Heart left ventricle (tissue), 16 donors: ENCODE measurements at regions not wholly inside any gene's neighbourhood (a gene's known extent, or its start where the extent isn't known, plus 50 kb on each side); places are given as distances from the start of the nearest gene placed in this dataset.

ENCODE experiments used
- ATAC-seq, 4 donors: fragments of 200-7000 bp; cut with Tn5 transposase; one replicate each; pipeline ENCODE4 v1.9.1; 2020 to 2022; ENCODE audit warnings: moderate library complexity in 4 of 4, mild to moderate bottlenecking in 3 of 4, moderate number of reproducible peaks in 1 of 4
- DNase-seq, 5 donors: peaks; one replicate each; pipeline ENCODE4 v3.0.0-alpha.2; 2020
- H3K27ac ChIP-seq, 12 donors: fragments of 200-600 bp; sonication (generic) in 4 of 12; one replicate each; pipeline versions ENCODE4 v1.5.0 to v1.8.0; 2016 to 2022; ENCODE audit warnings: mild to moderate bottlenecking in 2 of 12
- H3K27me3 ChIP-seq, 9 donors: fragments of 200-600 bp; sonication (generic) in 2 of 9; one replicate each; pipeline versions ENCODE4 v1.5.1 to v1.8.0; 2016 to 2022; ENCODE audit warnings: mild to moderate bottlenecking in 3 of 9
- H3K36me3 ChIP-seq, 9 donors: fragments of 200-600 bp; sonication (generic) in 2 of 9; one replicate each; pipeline versions ENCODE4 v1.5.0 to v1.8.0; 2018 to 2022; ENCODE audit warnings: mild to moderate bottlenecking in 2 of 9
- H3K4me1 ChIP-seq, 12 donors: fragments of 200-600 bp; sonication (generic) in 4 of 12; one replicate each; pipeline versions ENCODE4 v1.5.0 to v1.8.0; 2016 to 2022; ENCODE audit warnings: mild to moderate bottlenecking in 3 of 12
- H3K4me3 ChIP-seq, 12 donors: fragments of 200-600 bp; sonication (generic) in 4 of 12; one replicate each; pipeline versions ENCODE4 v1.5.0 to v1.8.0; 2017 to 2022; ENCODE audit warnings: mild to moderate bottlenecking in 9 of 12, moderate library complexity in 4 of 12
- H3K9me3 ChIP-seq, 12 donors: fragments of 200-600 bp; sonication (generic) in 4 of 12; one replicate each; pipeline versions ENCODE4 v1.5.0 to v1.8.0; 2016 to 2022; ENCODE audit warnings: mild to moderate bottlenecking in 1 of 12
- CTCF ChIP-seq, 12 donors: fragments of 200-600 bp; sonication (generic) in 4 of 12; IDR thresholded peaks; one replicate each; pipeline versions ENCODE4 v1.5.0 to v1.8.0; 2018 to 2022; ENCODE audit warnings: antibody characterized with exemption in 12 of 12, mild to moderate bottlenecking in 5 of 12
- POLR2A ChIP-seq, 2 donors: fragments of 450-650 bp; IDR thresholded peaks; one replicate each; pipeline ENCODE4 v1.6.1; 2017; ENCODE audit warnings: antibody characterized with exemption in 2 of 2, mild to moderate bottlenecking in 2 of 2, moderate library complexity in 2 of 2
- WGBS, 4 donors: extraction: QIAGEN DNeasy Blood & Tissue Kit in 2 of 4; methylation state at CpG; one replicate each; pipeline versions ENCODE4 v1.1.5 to v1.1.7; 2013 to 2018; 5-methylcytosine and 5-hydroxymethylcytosine counted together
- intact Hi-C, 10 donors: fragments of 100-400 bp; cut with DNase I; formaldehyde crosslinking; loops; one replicate each; pipeline versions ENCODE4 v1.11.1 to v1.14.2; 2022
- donor health status: ischemic (EF 13 %, LVEDD 7.1; RV severe dilation, severe dysfunction).
- donor health status: healthy with polysubstance abuse.
- donor health status: DM: no; HTN: yes; CAD: no.
- donor health status: DM: no; HTN: no; CAD: no.
- donor health status: ischemic (EF 25% LVEDD 6.9; RV normal size, moderate dysfunction).
- donor health status: ischemic (EF 25% LVEDD 5.7; RV mildly dilated, moderate dysfunction).
- donor health status: healthy.
- donor health status: DM: yes; HTN: yes; CAD: no.
- donor health status: ischemic (EF 35%, LVEDD 5.7; RV mildly dilated, moderate dysfunction).
- donor health status: nonischemic (EF 11% LVEDD 7.7; RV severe dilation, severe dysfunction).
- donor health status: DM: yes; HTN: yes; CAD: no.
- donor health status: PGD.
- donor health status: ischemic (EF 29% LVEDD 5.4; RV normal size, mild dysfunction).
- donor health status: nonischemic (EF 23%, LVEDD 6.1; RV moderate dilation, normal function).

DNA sequence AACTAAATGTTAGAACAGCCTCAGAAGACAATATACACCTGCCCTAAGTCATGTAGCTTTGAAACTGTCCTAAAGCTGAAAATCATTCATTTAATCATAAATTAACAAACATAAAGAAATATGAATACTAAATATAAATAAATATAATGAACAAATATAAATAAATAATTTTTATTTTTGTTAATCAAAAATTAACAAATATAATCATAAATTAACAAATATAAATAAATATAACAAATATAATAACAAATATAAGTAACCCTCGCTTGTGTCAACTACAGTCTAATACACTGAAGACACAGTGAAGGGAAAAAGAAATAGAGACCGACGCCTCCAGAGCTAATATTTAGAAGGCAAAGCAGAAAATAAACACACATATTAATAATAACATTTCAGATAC is 527.3 kb downstream of the CYLC2 start:
- WGBS, 4 donors, result 90 to 95% (median 91%) methylated on average over 3 of the region's 3 CpGs
- no peak overlapping the region for H3K4me3 ChIP-seq
- intact Hi-C loops, result no loop called here
- no peak overlapping the region for H3K27ac ChIP-seq
- TF ChIP-seq CTCF (IDR thresholded peaks at IDR 0.05), result no peak
- TF ChIP-seq POLR2A (IDR thresholded peaks at IDR 0.05), result no peak
- no peaks in the 10 kb centered on the region for H3K4me1 ChIP-seq
- H3K36me3 ChIP-seq, result no peaks in the 10 kb centered on the region
- no peak for ATAC-seq
- no peaks in the 10 kb centered on the region for H3K27me3 ChIP-seq
- DNase-seq, result no peak
- peaks cover 0 to 3% (median 0%) of the 10 kb centered on the region in 12 donors for H3K9me3 ChIP-seq

- no peaks in the 10 kb centered on the region for H3K4me1 ChIP-seq
- no peak for TF ChIP-seq CTCF (IDR thresholded peaks at IDR 0.05)
- TF ChIP-seq POLR2A (IDR thresholded peaks at IDR 0.05), result no peak
- no peaks in the 10 kb centered on the region for H3K27me3 ChIP-seq
- intact Hi-C loops, result no loop called here
- H3K36me3 ChIP-seq, result no peaks in the 10 kb centered on the region
- H3K9me3 ChIP-seq, result peaks cover 0 to 2% (median 0%) of the 10 kb centered on the region in 12 donors
- H3K27ac ChIP-seq, result no peak overlapping the region
- 42 to 74% (median 52%) methylated on average over 1 of the region's 1 CpG for WGBS, 4 donors
- DNase-seq (no peak), ATAC-seq (no peak)
- H3K4me3 ChIP-seq, result no peak overlapping the region
These were observed 535.8 kb downstream of the CYLC2 start for GRCh38 chr9:103530934-103531333.

DNA sequence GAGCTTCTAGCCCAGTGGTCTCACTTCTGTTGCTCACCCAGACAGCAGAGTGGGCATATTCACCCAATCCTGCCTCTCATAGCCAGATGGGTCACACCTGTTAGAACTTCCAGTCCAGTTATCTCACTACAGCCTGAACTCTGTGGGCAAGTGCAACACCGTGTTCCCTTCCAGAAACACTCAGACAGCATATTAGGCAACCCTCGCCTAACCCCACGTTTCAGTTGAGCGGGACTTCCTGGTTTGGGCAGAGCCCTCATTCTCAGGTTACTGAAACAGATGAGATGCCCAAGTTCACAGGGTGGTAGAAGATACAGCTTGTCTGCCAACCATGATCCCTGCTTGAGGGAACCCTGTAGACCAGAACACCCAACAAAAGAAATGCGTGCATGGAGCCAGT is 538.2 kb downstream of the CYLC2 start:
- peaks cover 0 to 4% (median 0%) of the 10 kb centered on the region in 12 donors for H3K9me3 ChIP-seq
- no peaks in the 10 kb centered on the region for H3K27me3 ChIP-seq
- no peaks in the 10 kb centered on the region for H3K4me1 ChIP-seq
- H3K27ac ChIP-seq, result no peak overlapping the region
- no peak overlapping the region for H3K4me3 ChIP-seq
- 89 to 96% (median 92%) methylated on average over 2 to 5 of the region's 5 CpGs for WGBS, 4 donors
- TF ChIP-seq POLR2A (IDR thresholded peaks at IDR 0.05) (no peak), CTCF (IDR thresholded peaks at IDR 0.05) (no peak)
- intact Hi-C loops, result no loop called here
- no peaks in the 10 kb centered on the region for H3K36me3 ChIP-seq
- DNase-seq (no peak), ATAC-seq (no peak)

DNA sequence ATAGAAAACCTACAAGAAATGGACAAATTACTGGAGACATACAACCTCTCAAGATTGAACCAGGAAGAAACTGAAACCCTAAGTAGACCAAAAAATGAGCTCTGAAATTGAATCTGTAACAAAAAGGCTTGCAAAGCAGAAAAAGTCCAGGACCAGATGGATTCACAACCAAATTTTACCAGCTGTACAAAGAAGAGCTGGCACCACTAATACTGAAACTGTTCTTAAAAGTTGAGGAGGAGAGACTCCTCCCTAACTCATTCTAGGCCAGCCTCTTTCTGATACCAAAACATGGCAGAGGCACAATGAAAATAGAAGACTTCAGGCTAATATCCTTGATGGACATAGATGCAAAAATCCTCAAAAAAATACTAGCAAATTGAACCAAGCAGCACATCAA is 542.3 kb downstream of the CYLC2 start:
- TF ChIP-seq POLR2A (IDR thresholded peaks at IDR 0.05) (no peak), CTCF (IDR thresholded peaks at IDR 0.05) (no peak)
- ATAC-seq, result no peak
- intact Hi-C loops, result no loop called here
- H3K9me3 ChIP-seq, result peaks cover 0 to 13% (median 0%) of the 10 kb centered on the region in 12 donors
- no peak overlapping the region for H3K4me3 ChIP-seq
- DNase-seq, result no peak
- H3K27me3 ChIP-seq, result no peaks in the 10 kb centered on the region
- H3K27ac ChIP-seq, result no peak overlapping the region
- no peaks in the 10 kb centered on the region for H3K36me3 ChIP-seq
- no peaks in the 10 kb centered on the region for H3K4me1 ChIP-seq
